NB4 (cell line): ENCODE measurements at regions not wholly inside any gene's neighbourhood (a gene's known extent, or its start where the extent isn't known, plus 50 kb on each side); places are given as distances from the start of the nearest gene placed in this dataset.
A peak's percentile ranks its signal among the peaks of the same experiment; 100 is the strongest.

Experiments used
- DNase-seq: peaks from one replicate; pipeline ENCODE4 v3.0.0; 2010; ENCODE audit warnings: low read depth
- H3K4me3 ChIP-seq: one replicate; pipeline ENCODE4 v1.5.1; 2011; ENCODE audit warnings: mild to moderate bottlenecking, low read depth, low read length, moderate library complexity
- MYC ChIP-seq: IDR thresholded peaks from 2 replicates; pipeline ENCODE4 v1.6.1; 2011; ENCODE audit warnings: low read depth, low read length
- POLR2A ChIP-seq: IDR thresholded peaks from 2 replicates; pipeline ENCODE4 v1.6.1; 2011; ENCODE audit warnings: mild to moderate bottlenecking; ENCODE audit not compliant: insufficient read length; ENCODE audit errors: extremely low read depth
- TF ChIP-seq, protein P1 (sequence below): IDR thresholded peaks from one replicate; pipeline ENCODE4 v1.5.1; 2012; ENCODE audit warnings: low read depth, low read length
- TF ChIP-seq, protein P2 (sequence below): IDR thresholded peaks from 2 replicates; pipeline ENCODE4 v1.6.1; 2011; ENCODE audit warnings: low read depth, low read length

DNA sequence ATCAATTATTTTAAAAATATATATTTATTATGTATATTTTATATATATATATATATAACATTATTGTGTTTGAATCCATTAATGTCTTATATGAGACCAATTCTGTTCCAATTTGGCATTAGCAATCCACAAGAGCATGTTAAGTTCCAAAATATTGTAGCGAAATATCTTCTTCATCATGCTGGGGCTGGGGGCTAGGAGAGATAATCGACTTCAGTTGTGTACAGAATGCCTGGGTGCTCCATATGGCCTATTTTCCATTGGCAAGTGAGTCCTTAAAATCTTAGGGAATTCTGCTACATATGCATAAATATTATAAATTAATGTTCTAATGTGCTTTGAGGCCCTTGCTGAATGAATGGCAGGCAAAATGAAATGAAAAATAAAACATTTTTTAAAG lies 117.7 kb downstream of the PCDH7 start:
- TF ChIP-seq, protein P1, sequence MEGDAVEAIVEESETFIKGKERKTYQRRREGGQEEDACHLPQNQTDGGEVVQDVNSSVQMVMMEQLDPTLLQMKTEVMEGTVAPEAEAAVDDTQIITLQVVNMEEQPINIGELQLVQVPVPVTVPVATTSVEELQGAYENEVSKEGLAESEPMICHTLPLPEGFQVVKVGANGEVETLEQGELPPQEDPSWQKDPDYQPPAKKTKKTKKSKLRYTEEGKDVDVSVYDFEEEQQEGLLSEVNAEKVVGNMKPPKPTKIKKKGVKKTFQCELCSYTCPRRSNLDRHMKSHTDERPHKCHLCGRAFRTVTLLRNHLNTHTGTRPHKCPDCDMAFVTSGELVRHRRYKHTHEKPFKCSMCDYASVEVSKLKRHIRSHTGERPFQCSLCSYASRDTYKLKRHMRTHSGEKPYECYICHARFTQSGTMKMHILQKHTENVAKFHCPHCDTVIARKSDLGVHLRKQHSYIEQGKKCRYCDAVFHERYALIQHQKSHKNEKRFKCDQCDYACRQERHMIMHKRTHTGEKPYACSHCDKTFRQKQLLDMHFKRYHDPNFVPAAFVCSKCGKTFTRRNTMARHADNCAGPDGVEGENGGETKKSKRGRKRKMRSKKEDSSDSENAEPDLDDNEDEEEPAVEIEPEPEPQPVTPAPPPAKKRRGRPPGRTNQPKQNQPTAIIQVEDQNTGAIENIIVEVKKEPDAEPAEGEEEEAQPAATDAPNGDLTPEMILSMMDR = no peak
- TF ChIP-seq, protein P2, sequence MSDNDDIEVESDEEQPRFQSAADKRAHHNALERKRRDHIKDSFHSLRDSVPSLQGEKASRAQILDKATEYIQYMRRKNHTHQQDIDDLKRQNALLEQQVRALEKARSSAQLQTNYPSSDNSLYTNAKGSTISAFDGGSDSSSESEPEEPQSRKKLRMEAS = no peak
- no peak for TF ChIP-seq POLR2A
- TF ChIP-seq MYC = no peak
- no peak for DNase-seq
- H3K4me3 ChIP-seq = no peak overlapping the region

DNA sequence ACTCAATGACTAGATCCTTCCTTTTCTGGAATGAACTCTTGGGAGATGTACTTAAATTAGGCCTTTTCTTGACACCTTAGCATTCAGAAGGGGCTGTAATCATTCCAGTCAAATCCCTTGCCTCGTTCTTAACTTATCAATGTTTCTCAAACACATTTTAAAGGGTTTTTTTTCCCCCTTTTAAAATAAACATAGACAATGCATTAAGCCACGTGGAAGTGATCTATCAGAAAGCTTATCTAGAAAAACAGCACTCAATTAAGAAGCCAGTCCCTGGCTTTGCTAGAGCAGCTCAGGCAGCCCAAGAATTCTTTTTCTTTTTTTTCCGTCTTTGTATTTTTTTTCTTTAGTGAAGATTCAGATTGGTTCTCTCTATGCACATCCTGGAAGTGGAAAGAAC lies 118.2 kb downstream of the PCDH7 start:
- TF ChIP-seq MYC (no peak), POLR2A (no peak)
- TF ChIP-seq, protein P2 = no peak
- TF ChIP-seq, protein P1 = no peak
- no peak for DNase-seq
- no peak overlapping the region for H3K4me3 ChIP-seq

DNA sequence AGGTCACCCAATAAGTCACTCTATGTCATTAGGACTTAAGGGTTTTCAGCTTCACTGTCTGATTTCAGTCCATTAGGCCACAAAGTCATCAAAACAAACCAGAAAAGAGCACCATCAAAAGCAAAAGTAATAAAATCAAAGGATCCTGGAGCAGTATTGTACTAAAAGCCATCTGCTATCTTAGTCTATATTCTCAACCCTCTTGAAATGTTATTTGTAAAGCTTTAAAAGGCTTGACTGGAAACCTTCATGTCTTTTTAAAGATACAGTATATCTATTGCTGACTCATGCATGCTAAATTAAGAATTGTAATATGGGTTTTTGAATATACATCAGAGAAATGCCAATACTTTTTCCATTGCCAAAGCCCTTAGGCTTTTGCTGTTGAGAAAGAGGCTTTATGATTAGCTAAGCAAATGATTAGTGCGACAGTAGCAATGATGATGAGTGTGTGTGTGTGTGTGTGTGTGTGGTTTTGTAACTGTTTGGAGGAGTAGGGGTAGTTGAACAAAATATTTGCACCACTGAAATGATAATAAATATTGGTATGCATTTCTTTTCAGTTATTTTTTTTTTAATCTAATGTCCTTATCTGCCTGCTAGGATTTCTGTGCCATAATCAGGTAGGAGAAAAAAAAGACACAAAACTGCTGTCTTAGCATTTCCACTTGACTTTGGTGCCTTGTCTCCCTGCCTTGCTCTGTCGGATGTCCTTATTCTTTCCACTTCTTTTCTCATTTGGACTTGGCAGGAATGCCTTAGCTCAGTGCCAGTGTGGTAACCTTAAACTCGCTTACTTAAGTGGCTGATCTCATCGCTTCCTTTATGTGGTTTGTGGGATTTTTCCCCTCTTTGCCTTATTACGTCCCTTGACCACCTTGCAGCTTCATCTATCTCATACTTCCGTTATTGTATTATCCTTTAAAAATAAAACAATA lies 119.7 kb downstream of the PCDH7 start:
- DNase-seq = peak; percentile 45
- no peak overlapping the region for H3K4me3 ChIP-seq
- TF ChIP-seq POLR2A (no peak), MYC (no peak)
- TF ChIP-seq, protein P1 = no peak
- TF ChIP-seq, protein P2 = no peak

DNA sequence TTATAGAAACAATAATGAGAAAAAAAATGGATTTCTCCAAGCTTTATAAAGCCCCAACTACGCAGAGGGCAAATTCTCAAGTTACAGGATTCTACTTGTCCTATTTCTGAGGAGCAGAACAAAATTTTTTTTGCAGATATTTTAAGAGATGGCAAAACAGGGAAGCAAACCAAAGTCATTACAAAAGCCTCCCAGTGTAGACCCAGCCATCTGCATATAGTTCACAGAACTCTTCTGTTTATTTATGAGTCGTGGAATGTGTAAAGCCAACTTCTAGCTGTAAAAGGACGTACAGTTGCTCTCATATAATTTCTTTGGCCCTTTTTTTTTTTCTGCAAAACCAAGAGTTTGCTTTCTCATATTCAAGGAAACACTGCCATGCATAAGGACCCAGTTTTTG lies 120.4 kb downstream of the PCDH7 start:
- TF ChIP-seq, protein P2 = no peak
- no peak for TF ChIP-seq MYC
- no peak for TF ChIP-seq POLR2A
- TF ChIP-seq, protein P1 = no peak
- no peak overlapping the region for H3K4me3 ChIP-seq
- DNase-seq = no peak

DNA sequence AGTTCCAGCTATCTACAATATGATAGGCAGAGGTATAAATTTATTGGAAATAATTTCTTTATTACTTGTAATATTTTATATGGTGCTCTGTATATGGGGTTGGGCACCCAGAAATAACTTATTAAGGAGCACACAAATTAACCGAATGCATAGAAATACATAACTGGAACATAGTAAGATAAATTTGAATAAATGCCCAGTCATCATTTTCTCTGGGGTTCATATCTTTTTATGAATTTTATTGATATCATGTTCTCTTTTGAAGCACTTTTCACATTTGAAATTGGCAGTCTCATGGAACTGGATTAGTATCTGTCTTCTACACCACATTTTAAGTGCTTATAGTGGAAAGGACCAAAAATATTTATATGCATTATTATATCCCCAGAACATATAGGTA lies 122.0 kb downstream of the PCDH7 start:
- DNase-seq = no peak
- no peak overlapping the region for H3K4me3 ChIP-seq
- TF ChIP-seq POLR2A (no peak), MYC (no peak)
- TF ChIP-seq, protein P2 = no peak
- TF ChIP-seq, protein P1 = no peak
